H54 (cell line): ENCODE measurements at regions not wholly inside any gene's neighbourhood (a gene's known extent, or its start where the extent isn't known, plus 50 kb on each side); places are given as distances from the start of the nearest gene placed in this dataset.

Experiments used
- DNase-seq: peaks from one replicate; pipeline ENCODE4 v3.0.0; 2011; ENCODE audit warnings: low spot score, mixed read lengths; ENCODE audit not compliant: insufficient read length
- FAIRE-seq: peaks from 3 replicates; lab custom pipeline; 2011; peaks lifted over from hg19 to GRCh38; lab: Jason Lieb, UNC
- POLR2A ChIP-seq: IDR thresholded peaks from 2 replicates; pipeline ENCODE4 v1.6.1; 2011; ENCODE audit warnings: low read depth, mild to moderate bottlenecking, low read length

DNA sequence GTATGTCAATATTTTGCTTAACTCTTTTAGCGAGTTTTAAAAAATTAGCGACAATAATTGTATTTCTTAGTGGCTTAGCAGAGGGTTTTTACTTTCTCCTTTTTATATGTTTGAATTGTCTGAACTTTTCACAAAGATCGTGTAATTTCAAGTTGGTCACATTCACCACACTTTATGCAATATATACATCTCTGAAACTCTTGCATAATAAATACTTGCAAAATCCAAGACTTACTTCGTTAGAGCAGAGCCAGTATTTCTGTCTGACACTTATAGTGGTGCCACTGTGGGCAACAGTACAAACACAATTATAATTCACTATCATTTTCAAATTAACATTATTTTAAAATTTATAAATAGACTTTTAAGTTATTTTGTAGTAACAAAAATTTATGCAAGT lies 62.0 kb downstream of the SUCNR1 start:
- TF ChIP-seq POLR2A: no peak
- DNase-seq (no peak), FAIRE-seq (no peak)

DNA sequence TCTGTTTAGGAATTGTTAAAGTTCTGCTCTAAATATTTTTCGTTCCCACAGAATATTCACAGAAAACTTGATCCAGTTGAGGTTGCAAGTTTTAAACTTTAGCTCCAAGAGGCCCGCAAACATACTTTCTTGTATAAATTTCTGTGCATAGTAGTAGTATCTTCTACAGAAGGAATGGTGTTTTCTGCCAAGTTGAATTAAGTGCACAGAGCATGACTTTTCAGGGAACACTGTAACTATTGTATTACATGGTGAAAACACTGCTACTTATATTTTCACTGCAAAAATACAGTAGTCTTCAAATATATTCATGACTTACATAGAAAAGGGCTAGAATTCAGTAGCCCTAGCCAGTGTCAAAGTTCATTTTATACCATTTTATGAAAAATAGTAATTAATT lies 67.0 kb downstream of the SUCNR1 start:
- TF ChIP-seq POLR2A: no peak
- FAIRE-seq (no peak), DNase-seq (no peak)

DNA sequence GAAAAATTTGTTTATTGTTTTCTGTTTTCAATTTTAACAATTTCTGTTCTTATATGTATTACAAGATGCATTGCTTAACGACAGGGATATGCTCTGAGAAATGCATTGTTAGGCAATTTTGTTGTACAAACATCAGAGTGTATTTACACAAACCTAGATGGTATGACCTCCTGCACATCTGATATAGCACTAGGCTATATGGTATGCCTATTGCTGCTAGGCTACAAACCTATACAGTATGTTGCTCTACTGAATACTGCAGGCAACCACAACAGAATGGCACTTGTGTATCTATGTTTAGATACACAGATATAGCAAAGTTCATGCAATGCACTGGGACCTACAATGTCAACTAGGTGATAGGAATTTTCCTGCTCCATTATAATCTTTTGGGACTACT lies 70.1 kb downstream of the SUCNR1 start:
- DNase-seq: no peak
- no peak for FAIRE-seq
- TF ChIP-seq POLR2A: no peak

DNA sequence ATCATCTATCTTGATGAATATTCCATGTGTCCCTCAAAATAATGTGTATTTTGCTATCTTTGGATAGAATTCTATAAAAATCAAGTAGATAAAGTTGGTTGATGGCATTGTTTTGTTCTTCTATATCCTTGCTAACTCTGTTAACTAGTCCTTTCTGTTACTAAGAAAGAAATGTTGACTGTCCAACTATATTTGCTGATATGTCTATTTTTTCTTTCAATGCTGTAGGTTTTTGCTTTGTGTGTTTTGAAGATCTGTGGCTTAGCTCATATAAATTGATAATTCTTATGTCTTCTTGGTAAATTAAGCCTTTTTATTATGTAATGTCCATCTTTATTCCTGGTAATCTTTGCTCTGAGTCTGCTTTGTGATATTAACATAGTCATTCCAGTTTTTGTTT lies 70.9 kb downstream of the SUCNR1 start:
- DNase-seq: no peak
- FAIRE-seq: no peak
- no peak for TF ChIP-seq POLR2A

DNA sequence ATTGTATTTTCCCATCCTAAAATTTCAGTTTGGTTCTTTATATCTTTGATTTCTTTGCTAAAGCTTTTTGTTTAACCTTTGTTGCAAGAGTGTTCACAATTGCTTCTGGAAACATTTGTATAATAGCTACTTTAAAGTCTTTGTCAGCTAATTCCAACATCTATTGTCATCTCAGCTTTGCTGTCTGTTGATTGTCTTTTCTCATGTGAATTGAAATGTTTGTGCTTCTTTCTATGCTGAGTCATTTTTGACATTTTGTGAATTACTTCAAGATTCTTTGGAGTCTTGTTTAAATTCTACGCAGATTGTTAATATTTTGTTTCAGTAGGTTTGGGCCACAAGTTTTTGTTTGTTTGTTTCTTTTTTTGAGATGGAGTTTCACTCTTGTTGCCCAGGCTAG lies 73.2 kb downstream of the SUCNR1 start:
- TF ChIP-seq POLR2A: no peak
- DNase-seq (no peak), FAIRE-seq (no peak)

DNA sequence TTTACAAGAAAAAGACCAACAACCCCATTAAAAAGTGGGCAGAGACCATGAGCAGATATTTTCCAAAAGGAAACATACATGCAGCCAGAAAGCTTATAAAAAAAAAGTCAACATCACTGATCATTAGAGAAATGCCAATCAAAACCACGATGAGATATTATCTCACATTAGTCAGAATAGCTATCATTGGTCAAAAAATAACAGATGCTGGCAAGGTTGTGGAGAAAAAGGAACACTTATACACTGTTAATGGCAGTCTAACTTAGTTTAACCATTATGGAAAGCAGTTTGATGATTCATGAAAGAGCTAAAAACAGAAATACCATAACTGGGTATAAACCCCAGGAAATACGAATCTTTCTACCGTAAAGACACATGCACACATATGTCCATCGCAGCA lies 76.3 kb downstream of the SUCNR1 start:
- TF ChIP-seq POLR2A: no peak
- FAIRE-seq: no peak
- DNase-seq: no peak

DNA sequence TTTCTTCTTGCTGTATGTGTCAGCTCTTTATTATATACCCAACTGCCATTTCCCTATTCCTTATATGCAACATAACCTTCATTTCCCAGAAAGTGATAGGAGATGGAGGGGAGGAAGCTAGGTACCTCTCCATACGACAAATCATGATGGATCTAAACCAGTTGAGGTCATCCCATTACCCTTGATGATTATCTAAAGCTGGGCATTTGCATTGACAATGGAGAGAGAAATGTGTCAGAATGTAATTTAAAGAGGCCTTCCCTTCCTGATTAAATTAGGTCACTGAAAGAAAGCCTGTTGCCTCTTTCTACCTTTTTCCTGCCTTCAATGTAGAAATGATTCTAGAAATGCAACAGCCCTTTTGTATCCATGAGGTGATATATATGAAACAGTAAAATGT lies 81.9 kb downstream of the SUCNR1 start:
- DNase-seq: no peak
- no peak for TF ChIP-seq POLR2A
- no peak for FAIRE-seq

DNA sequence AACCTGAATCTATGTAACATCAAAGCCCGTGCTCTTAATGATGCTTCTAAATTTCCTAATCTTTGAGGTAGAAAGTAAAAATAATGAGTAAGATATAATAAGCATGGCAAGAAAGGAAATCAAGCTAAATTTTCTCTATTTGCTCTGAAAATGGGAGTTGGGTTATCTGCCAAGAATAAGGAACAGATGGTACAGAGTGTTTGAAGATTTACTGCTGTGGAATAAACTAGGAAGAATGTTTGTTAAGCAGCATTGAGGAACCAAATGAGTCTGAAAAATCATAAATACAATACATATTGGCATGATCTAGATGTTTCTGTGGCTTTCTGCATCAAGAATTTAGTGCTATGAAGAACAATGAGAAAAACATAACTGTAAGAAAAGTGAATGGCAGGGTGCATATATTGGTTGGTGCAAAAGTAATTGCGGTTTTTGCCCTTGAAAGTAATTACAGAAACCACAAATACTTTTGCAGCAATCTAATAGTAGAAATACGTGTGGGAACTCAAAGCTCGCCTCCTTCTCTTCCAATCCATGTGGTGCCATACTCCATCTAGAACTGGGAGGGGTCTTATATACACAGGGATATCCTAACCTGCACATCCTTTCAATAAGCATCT lies 87.6 kb downstream of the SUCNR1 start:
- DNase-seq: no peak
- FAIRE-seq: no peak
- TF ChIP-seq POLR2A: no peak

DNA sequence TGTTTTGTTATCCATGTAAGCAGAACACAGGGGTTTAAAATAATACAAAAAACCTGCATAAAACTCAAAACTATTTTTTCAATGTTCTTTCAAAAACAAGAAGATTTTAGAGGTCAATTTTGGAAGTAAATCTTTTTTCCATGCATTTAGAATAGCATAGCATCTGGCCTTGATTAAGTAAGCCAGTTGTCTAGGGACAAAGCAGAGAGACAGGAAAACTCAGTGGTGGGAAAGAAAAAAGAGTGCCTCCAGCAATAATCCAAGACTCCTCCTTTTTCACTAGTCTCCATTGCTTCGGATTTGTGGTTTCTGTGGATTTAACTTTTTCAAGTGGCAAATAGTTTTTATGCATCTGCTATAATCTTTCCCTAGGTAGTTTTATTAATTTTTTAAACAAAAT lies 88.9 kb downstream of the SUCNR1 start:
- FAIRE-seq (no peak), DNase-seq (no peak)
- no peak for TF ChIP-seq POLR2A

DNA sequence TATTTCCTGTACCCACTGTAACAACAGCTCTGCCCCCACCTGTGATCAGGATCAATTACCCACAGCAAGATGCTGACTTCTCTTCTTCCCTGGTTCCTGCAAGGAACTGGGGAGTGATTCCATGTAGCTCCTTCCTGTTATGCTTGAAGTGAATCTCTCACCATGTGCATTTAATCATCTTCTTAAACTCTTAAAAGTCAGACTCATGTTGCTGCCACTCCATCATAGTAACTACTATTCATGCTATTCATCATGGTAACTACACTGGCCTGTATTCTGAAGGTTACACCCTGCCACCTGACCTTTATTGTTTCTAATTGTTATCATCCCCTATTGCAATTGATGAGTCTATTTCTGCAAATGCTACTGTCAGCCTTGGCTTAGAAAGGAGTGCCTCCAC lies 89.5 kb downstream of the SUCNR1 start:
- no peak for TF ChIP-seq POLR2A
- DNase-seq (no peak), FAIRE-seq (no peak)

DNA sequence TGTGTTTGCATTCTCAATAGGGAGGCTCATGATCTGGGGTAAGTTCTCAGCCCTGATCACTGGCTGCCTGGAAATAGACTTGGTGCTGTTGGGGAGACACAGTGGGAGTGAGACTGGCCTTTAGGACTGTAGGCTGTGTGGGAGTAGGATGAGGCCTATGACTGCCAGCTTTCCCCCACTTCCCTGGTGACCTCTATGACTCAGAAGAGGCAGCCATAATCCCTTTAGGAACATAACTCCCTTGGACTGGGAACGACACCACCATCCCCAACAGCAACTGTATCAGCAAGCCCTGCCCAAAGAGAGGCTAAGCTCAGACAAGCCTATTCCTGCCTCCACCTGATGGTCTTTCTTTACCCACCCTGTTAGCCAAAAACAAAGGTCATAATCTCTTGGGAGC lies 91.3 kb downstream of the SUCNR1 start:
- no peak for DNase-seq
- FAIRE-seq: no peak
- no peak for TF ChIP-seq POLR2A

DNA sequence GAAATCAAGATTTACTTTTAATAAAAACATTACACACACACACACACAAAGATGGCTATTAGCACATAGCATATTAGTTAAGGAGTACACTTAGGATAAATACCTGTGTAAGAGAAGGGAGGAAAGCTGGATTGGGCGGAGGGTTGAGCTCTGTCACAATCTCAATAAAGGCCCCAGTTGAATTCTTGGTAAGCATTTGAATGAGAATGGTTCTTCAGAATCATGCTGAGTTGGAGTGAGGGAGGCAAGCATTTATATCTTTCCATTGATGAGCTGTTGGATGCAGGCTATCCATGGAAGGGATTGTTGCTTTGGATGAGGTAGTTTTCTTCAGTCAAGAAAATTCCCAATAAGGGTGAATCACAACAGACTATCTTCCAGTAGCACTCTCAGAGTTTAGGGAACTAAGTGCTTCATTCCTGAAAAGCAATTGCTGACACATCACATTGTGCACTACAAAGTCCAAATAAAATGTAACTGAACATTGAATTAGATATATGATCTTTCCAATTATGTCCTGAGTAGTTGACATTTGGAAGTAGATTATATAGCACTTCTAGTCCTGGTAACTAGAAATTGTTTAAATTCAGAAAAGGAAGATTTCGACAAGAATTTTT lies 95.7 kb downstream of the SUCNR1 start:
- FAIRE-seq: peak; percentile 62
- DNase-seq: no peak

DNA sequence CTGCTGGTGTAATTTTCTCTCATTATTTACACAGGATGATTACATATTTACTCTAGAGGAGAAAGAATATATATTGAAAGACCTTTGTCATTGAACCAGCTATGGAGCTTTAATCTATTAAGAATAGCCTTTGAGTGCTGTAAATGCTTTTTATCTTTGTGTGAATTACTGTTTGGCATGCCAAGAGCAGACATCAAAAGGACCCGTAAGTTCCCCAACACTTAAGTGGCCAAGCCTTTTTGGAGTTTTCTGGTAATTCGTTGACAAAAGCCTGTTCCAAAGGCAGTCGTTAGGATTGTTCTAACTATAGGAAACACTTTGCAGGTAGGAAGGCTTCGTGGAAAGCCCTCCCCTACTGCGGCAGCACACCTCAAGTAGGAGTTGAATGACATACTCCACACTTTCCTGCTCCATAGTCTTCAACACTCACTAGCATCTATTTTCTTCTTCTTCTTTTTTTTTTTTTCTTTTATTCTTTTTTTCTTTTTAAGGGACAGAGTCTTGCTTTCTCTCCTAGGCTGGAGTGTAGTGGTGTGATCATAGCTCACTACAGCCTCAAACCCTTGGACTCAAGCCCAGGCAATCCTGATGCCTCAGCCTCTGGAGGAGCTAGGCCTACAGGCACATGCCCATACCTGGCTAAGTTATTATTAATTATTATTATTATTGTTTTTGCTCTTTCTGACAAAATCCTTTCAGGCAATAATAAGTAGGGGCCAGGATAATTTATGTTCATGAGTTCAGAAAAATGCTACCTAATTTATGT lies 98.6 kb downstream of the SUCNR1 start:
- FAIRE-seq (no peak), DNase-seq (no peak)
- no peak for TF ChIP-seq POLR2A

More for the DNA sequence above, 95.7 kb downstream of the SUCNR1 start:
- no peak for TF ChIP-seq POLR2A

DNA sequence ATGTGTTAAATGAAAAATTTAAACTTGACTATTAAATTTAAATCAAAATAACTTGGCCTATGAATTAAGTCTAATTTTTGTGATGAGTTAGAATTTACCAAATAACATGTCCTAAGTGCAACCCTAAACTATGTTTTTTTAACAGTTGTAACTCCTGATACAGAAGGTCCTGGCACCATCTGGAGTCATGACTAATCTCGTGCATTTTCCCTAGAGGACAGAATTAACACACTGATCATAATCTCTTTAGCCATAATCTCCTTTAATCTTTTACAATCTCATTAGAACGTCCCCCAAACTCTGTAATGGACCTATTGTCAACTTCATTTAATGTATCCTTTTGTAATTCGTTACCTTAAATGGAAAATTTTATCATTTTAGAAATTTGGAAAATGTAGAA lies 100.6 kb downstream of the SUCNR1 start:
- no peak for TF ChIP-seq POLR2A
- FAIRE-seq (peak; percentile 90), DNase-seq (no peak)
